K562 (cell line): ENCODE measurements at regions not wholly inside any gene's neighbourhood (a gene's known extent, or its start where the extent isn't known, plus 50 kb on each side); places are given as distances from the start of the nearest gene placed in this dataset.

Experiments
- ATAC-seq: fragments of 200-7000 bp; cut with Tn5 transposase; 3 replicates; pipeline ENCODE4 v1.9.1; 2020; ENCODE audit warnings: moderate library complexity
- BruUV-seq: library from RNA; stranded (reverse); fragments of 400-500 nt; replicated peaks from 2 replicates; lab custom pipeline; 2021; lab: Mats Ljungman, UMichigan
- CTCF ChIA-PET: fragments of 300-600 bp; formaldehyde crosslinking; extraction: SDS; loops from one replicate; lab custom pipeline; 2021; ENCODE audit warnings: low intra/inter-chr PET ratio; lab: Yijun Ruan, JAX
- POLR2A ChIA-PET: fragments of 300-600, 350-650 bp; sonication (Branson Sonifier 250); formaldehyde crosslinking; extraction: SDS; loops from one replicate; lab custom pipeline; 2021; ENCODE audit warnings: antibody characterized with exemption, inconsistent platforms; lab: Yijun Ruan, JAX
- DNase-seq, 4 experiments: peaks; one replicate each; pipeline versions ENCODE4 v3.0.0 to v3.0.0-alpha.2; 2011 to 2018; ENCODE audit warnings: low spot score in 3 of 4, mixed read lengths in 3 of 4; ENCODE audit errors: extremely low read depth in 1 of 4
- FAIRE-seq: peaks from 2 replicates; lab custom pipeline; 2011; peaks lifted over from hg19 to GRCh38; lab: Jason Lieb, UNC
- H2AFZ ChIP-seq: 2 replicates; pipeline ENCODE4 v1.6.0; 2011; ENCODE audit warnings: low read depth, low read length, control low read depth, inconsistent platforms
- H3K27ac ChIP-seq: fragments of 200-600 bp; 3 replicates; pipeline ENCODE4 v1.8.0; 2011; ENCODE audit warnings: low read depth, mild to moderate bottlenecking, control low read depth, inconsistent platforms, low read length, moderate library complexity, mixed read lengths; ENCODE audit errors: extremely low read depth
- H3K27me3 ChIP-seq, 2 experiments: fragments of 300-600 bp in 1 of 2; 2 replicates in 1 of 2; 3 replicates in 1 of 2; pipeline versions ENCODE4 v1.6.0 to v1.8.0; 2011; ENCODE audit warnings: inconsistent platforms in 2 of 2, low read length in 2 of 2, mild to moderate bottlenecking in 1 of 2, mixed read lengths in 1 of 2, moderate library complexity in 1 of 2; ENCODE audit not compliant: control insufficient read depth in 2 of 2, insufficient read depth in 2 of 2
- H3K36me3 ChIP-seq: fragments of 300-600 bp; 3 replicates; pipeline ENCODE4 v1.8.0; 2011; ENCODE audit warnings: mild to moderate bottlenecking, low read length, inconsistent platforms; ENCODE audit not compliant: control insufficient read depth, insufficient read depth
- H3K4me1 ChIP-seq, 2 experiments: fragments of 200-600 bp in 1 of 2; replicated peaks in 1 of 2; 2 replicates in 1 of 2; 3 replicates in 1 of 2; pipeline versions ENCODE4 v1.5.1 to v1.8.0; 2011; ENCODE audit warnings: inconsistent platforms in 2 of 2, low read length in 2 of 2, mild to moderate bottlenecking in 1 of 2, mixed read lengths in 1 of 2, moderate library complexity in 1 of 2; ENCODE audit not compliant: control insufficient read depth in 2 of 2, insufficient read depth in 2 of 2
- H3K4me2 ChIP-seq: 2 replicates; pipeline ENCODE4 v1.6.1; 2011; ENCODE audit warnings: low read length, control low read depth, inconsistent platforms, mixed read lengths; ENCODE audit not compliant: insufficient read depth
- H3K4me3 ChIP-seq: fragments of 200-600 bp; sonication (generic), shearing (Covaris generic); 2 replicates; pipeline ENCODE4 v1.5.1; 2016; ENCODE audit warnings: control low read depth, inconsistent platforms
- H3K79me2 ChIP-seq: fragments of 200-600 bp; 3 replicates; pipeline ENCODE4 v1.8.0; 2011; ENCODE audit warnings: low read length, inconsistent platforms; ENCODE audit not compliant: control insufficient read depth, insufficient read depth
- H3K9ac ChIP-seq, 2 experiments: 2 replicates each; pipeline versions ENCODE4 v1.6.0 to v1.6.1; 2011; ENCODE audit warnings: low read depth in 2 of 2, low read length in 2 of 2, control low read depth in 1 of 2, inconsistent platforms in 1 of 2, mild to moderate bottlenecking in 1 of 2, mixed read lengths in 1 of 2; ENCODE audit not compliant: insufficient read depth in 1 of 2
- H3K9me1 ChIP-seq: one replicate; pipeline ENCODE4 v1.6.0; 2011; ENCODE audit warnings: inconsistent platforms, mild to moderate bottlenecking, low read length, moderate library complexity; ENCODE audit not compliant: control insufficient read depth, insufficient read depth
- H3K9me3 ChIP-seq: replicated peaks from 2 replicates; pipeline ENCODE4 v1.5.1; 2011; ENCODE audit warnings: low read depth, low read length, inconsistent platforms; ENCODE audit not compliant: control insufficient read depth, insufficient read depth
- H4K20me1 ChIP-seq: replicated peaks from 2 replicates; pipeline ENCODE4 v1.6.1; 2011; ENCODE audit warnings: low read length, inconsistent platforms, mixed read lengths; ENCODE audit not compliant: control insufficient read depth, insufficient read depth
- CSDE1 ChIP-seq, 2 experiments: fragments of 450-650 bp; IDR thresholded peaks; 2 replicates each; pipeline ENCODE4 v1.6.1; 2016; ENCODE audit warnings: mild to moderate bottlenecking in 1 of 2
- HOXB6 ChIP-seq: fragments of 250-450 bp; sonication (Bioruptor Pico); IDR thresholded peaks from 2 replicates; pipeline ENCODE4 v1.5.1; 2022; ENCODE audit warnings: mild to moderate bottlenecking, borderline replicate concordance
- L3MBTL2 ChIP-seq: fragments of 450-650 bp; IDR thresholded peaks from 2 replicates; pipeline ENCODE4 v1.6.1; 2016; ENCODE audit warnings: mild to moderate bottlenecking, moderate library complexity
- NCOA2 ChIP-seq, 2 experiments: fragments of 450-650 bp; IDR thresholded peaks; 2 replicates each; pipeline ENCODE4 v1.6.1; 2018; ENCODE audit warnings: mild to moderate bottlenecking in 2 of 2, moderate library complexity in 1 of 2; ENCODE audit not compliant: partially characterized antibody in 2 of 2
- TBP ChIP-seq: optimal IDR thresholded peaks from 2 replicates; pipeline ENCODE3; 2011; ENCODE audit warnings: low read depth, low read length, improper control_type of control experiment
- ZNF785 ChIP-seq: fragments of 250-450 bp; sonication (Bioruptor Pico); IDR thresholded peaks from 2 replicates; pipeline ENCODE4 v1.4.0; 2020; ENCODE audit warnings: mild to moderate bottlenecking
- WGBS: fragments of 100-300 bp; shearing (Covaris generic); methylation state at CpG from one replicate; pipeline ENCODE4 v1.1.6; 2016; ENCODE audit warnings: low coverage, mixed read lengths; ENCODE audit not compliant: insufficient coverage; ENCODE audit errors: missing lambda C conversion rate; 5-methylcytosine and 5-hydroxymethylcytosine counted together
- in situ Hi-C: fragments of 300-500 bp; cut with MboI; formaldehyde crosslinking; loops from 4 replicates; pipeline ENCODE4 v1.15.0; 2018; ENCODE audit warnings: inconsistent platforms, mixed read lengths
- intact Hi-C: fragments of 100-400 bp; cut with micrococcal nuclease; formaldehyde crosslinking; loops from 2 replicates; pipeline ENCODE4 v1.14.2; 2022
- TF ChIP-seq, protein P1 (sequence below): fragments of 250-450 bp; sonication (Bioruptor Pico); IDR thresholded peaks from 2 replicates; pipeline ENCODE4 v1.8.0; 2022; ENCODE audit warnings: moderate library complexity, mild to moderate bottlenecking, inconsistent platforms
- TF ChIP-seq, protein P2 (sequence below): IDR thresholded peaks from 2 replicates; pipeline ENCODE4 v1.6.1; 2012; ENCODE audit warnings: low read depth, low read length, improper control_type of control experiment, borderline replicate concordance

- ChIA-PET POLR2A (no interaction called here), CTCF (no interaction called here)
- 1% methylated on average over 10 of the region's 10 CpGs for WGBS
Observed at GRCh38 chr11:111120161-111120560, 125.4 kb upstream of the POU2AF2 start.

More at GRCh38 chr11:111120161-111120560, 125.4 kb upstream of the POU2AF2 start:
- in situ Hi-C loops (no loop called here), intact Hi-C loops (no loop called here)
- Histone ChIP-seq H3K36me3 (no peaks in the 10 kb centered on the region), H3K9ac (no peak overlapping the region), H3K4me1 (no peaks in the 10 kb centered on the region), H3K27me3 (no peaks in the 10 kb centered on the region), H2AFZ (no peak overlapping the region), H3K9me3 (peaks cover 3% of the 10 kb centered on the region; the same call in 1 of the 2 replicates), H3K9me1 (no peaks in the 10 kb centered on the region), H3K79me2 (no peaks in the 10 kb centered on the region), H4K20me1 (no peaks in the 10 kb centered on the region), H3K27ac (no peak overlapping the region), H3K4me3 (no peak overlapping the region), H3K4me2 (no peak overlapping the region)
- no TSS peak for BruUV-seq
- no peak for ATAC-seq
- no peak for FAIRE-seq
- TF ChIP-seq L3MBTL2 (no peak), CSDE1 (IDR thresholded peaks at IDR 0.05) (no peak), TBP (no peak), HOXB6 (CRISPR knock-in tag) (no peak), ZNF785 (CRISPR knock-in tag) (no peak), NCOA2 (IDR thresholded peaks at IDR 0.05; ENCODE audit: partially characterized antibody in 2 of 2) (no peak)
- TF ChIP-seq, protein P1, sequence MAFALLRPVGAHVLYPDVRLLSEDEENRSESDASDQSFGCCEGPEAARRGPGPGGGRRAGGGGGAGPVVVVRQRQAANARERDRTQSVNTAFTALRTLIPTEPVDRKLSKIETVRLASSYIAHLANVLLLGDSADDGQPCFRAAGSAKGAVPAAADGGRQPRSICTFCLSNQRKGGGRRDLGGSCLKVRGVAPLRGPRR = no peak
- TF ChIP-seq, protein P2, sequence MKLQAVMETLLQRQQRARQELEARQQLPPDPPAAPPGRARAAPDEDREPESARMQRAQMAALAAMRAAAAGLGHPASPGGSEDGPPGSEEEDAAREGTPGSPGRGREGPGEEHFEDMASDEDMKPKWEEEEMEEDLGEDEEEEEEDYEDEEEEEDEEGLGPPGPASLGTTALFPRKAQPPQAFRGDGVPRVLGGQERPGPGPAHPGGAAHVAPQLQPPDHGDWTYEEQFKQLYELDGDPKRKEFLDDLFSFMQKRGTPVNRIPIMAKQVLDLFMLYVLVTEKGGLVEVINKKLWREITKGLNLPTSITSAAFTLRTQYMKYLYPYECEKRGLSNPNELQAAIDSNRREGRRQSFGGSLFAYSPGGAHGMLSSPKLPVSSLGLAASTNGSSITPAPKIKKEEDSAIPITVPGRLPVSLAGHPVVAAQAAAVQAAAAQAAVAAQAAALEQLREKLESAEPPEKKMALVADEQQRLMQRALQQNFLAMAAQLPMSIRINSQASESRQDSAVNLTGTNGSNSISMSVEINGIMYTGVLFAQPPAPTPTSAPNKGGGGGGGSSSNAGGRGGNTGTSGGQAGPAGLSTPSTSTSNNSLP = no peak
- no peak for DNase-seq
